IMR-90 (cell line): ENCODE measurements at regions not wholly inside any gene's neighbourhood (a gene's known extent, or its start where the extent isn't known, plus 50 kb on each side); places are given as distances from the start of the nearest gene placed in this dataset.

ENCODE experiments used
- ATAC-seq: fragments of 200-7000 bp; cut with Tn5 transposase; 2 replicates; pipeline ENCODE4 v1.9.1; 2020; ENCODE audit warnings: low read depth, mild to moderate bottlenecking, moderate library complexity
- BruUV-seq: library from RNA; stranded (reverse); fragments of 400-500 nt; replicated peaks from 2 replicates; lab custom pipeline; 2021; lab: Mats Ljungman, UMichigan
- CTCF ChIA-PET: fragments of 300-600 bp; formaldehyde crosslinking; extraction: SDS; loops from one replicate; lab custom pipeline; 2021; ENCODE audit warnings: antibody characterized with exemption; lab: Yijun Ruan, JAX
- POLR2A ChIA-PET: fragments of 300-600 bp; sonication (Branson Sonifier 250); formaldehyde crosslinking; loops from one replicate; lab custom pipeline; 2022; ENCODE audit warnings: antibody characterized with exemption; ENCODE audit not compliant: unreplicated experiment; lab: Charles Lee
- DNase-seq: peaks from one replicate; pipeline ENCODE4 v3.0.0; 2013
- H2AFZ ChIP-seq: replicated peaks from 2 replicates; pipeline ENCODE3; 2013; ENCODE audit warnings: low read length, mild to moderate bottlenecking; ENCODE audit not compliant: poor library complexity
- H2AK5ac ChIP-seq: 2 replicates; pipeline ENCODE4 v1.6.1; 2013; ENCODE audit warnings: low read depth, low read length, inconsistent platforms
- H2AK9ac ChIP-seq: replicated peaks from 2 replicates; pipeline ENCODE3; 2013; ENCODE audit warnings: mild to moderate bottlenecking, low read depth, low read length, moderate library complexity; ENCODE audit not compliant: poor library complexity
- H2BK120ac ChIP-seq: 2 replicates; pipeline ENCODE4 v1.6.1; 2013; ENCODE audit warnings: low read depth, low read length, inconsistent platforms
- H2BK15ac ChIP-seq: 3 replicates; pipeline ENCODE4 v1.6.1; 2013; ENCODE audit warnings: low read depth, low read length, inconsistent platforms
- H2BK20ac ChIP-seq: 2 replicates; pipeline ENCODE4 v1.6.1; 2013; ENCODE audit warnings: low read depth, mild to moderate bottlenecking, inconsistent platforms, low read length, moderate library complexity
- H2BK5ac ChIP-seq: 2 replicates; pipeline ENCODE4 v1.6.1; 2013; ENCODE audit warnings: mild to moderate bottlenecking, low read depth, low read length, inconsistent platforms; ENCODE audit not compliant: poor library complexity, severe bottlenecking
- H3K14ac ChIP-seq: replicated peaks from 2 replicates; pipeline ENCODE4 v1.6.1; 2013; ENCODE audit warnings: low read depth, low read length, inconsistent platforms
- H3K18ac ChIP-seq: 2 replicates; pipeline ENCODE4 v1.6.1; 2013; ENCODE audit warnings: low read depth, low read length, control low read depth
- H3K23ac ChIP-seq: 2 replicates; pipeline ENCODE4 v1.6.1; 2013; ENCODE audit warnings: low read depth, low read length, inconsistent platforms
- H3K27ac ChIP-seq: 2 replicates; pipeline ENCODE4 v1.5.1; 2013; ENCODE audit warnings: mild to moderate bottlenecking, control low read depth, low read length; ENCODE audit not compliant: insufficient read depth
- H3K27me3 ChIP-seq: 2 replicates; pipeline ENCODE4 v1.6.1; 2013; ENCODE audit warnings: low read length; ENCODE audit not compliant: control insufficient read depth, insufficient read depth
- H3K36me3 ChIP-seq: 2 replicates; pipeline ENCODE4 v1.6.1; 2013; ENCODE audit warnings: low read length, mixed read lengths; ENCODE audit not compliant: control insufficient read depth, insufficient read depth
- H3K4ac ChIP-seq: 2 replicates; pipeline ENCODE4 v1.6.1; 2013; ENCODE audit warnings: low read depth, low read length, inconsistent platforms
- H3K4me1 ChIP-seq: 2 replicates; pipeline ENCODE4 v1.6.1; 2013; ENCODE audit warnings: low read length, mixed read lengths; ENCODE audit not compliant: control insufficient read depth, insufficient read depth
- H3K4me2 ChIP-seq: 2 replicates; pipeline ENCODE4 v1.6.1; 2013; ENCODE audit warnings: low read depth, mild to moderate bottlenecking, control low read depth, low read length, moderate library complexity
- H3K4me3 ChIP-seq: 2 replicates; pipeline ENCODE4 v1.5.1; 2013; ENCODE audit warnings: low read depth, mild to moderate bottlenecking, control low read depth, low read length, moderate library complexity; ENCODE audit not compliant: insufficient read depth
- H3K56ac ChIP-seq: 2 replicates; pipeline ENCODE4 v1.6.1; 2013; ENCODE audit warnings: low read length, inconsistent platforms; ENCODE audit not compliant: insufficient read depth; ENCODE audit errors: extremely low read depth
- H3K79me1 ChIP-seq, 2 experiments: 2 replicates each; pipeline ENCODE4 v1.6.1; 2013; ENCODE audit warnings: low read length in 2 of 2, inconsistent platforms in 1 of 2, low read depth in 1 of 2
- H3K9ac ChIP-seq: 2 replicates; pipeline ENCODE4 v1.6.1; 2013; ENCODE audit warnings: low read depth, low read length, control low read depth
- H3K9me1 ChIP-seq: 2 replicates; pipeline ENCODE4 v1.6.1; 2013; ENCODE audit warnings: low read length, inconsistent platforms; ENCODE audit not compliant: insufficient read depth
- H3K9me3 ChIP-seq: 2 replicates; pipeline ENCODE4 v1.6.1; 2013; ENCODE audit warnings: low read length; ENCODE audit not compliant: control insufficient read depth, insufficient read depth
- H4K20me1 ChIP-seq: 2 replicates; pipeline ENCODE4 v1.6.1; 2013; ENCODE audit warnings: low read length, inconsistent platforms; ENCODE audit not compliant: insufficient read depth
- H4K5ac ChIP-seq: 2 replicates; pipeline ENCODE4 v1.6.1; 2013; ENCODE audit warnings: mild to moderate bottlenecking, low read depth, low read length, control low read depth
- H4K8ac ChIP-seq, 2 experiments: 2 replicates each; pipeline ENCODE4 v1.6.1; 2013; ENCODE audit warnings: low read depth in 2 of 2, low read length in 2 of 2, control low read depth in 1 of 2, inconsistent platforms in 1 of 2
- H4K91ac ChIP-seq: 2 replicates; pipeline ENCODE4 v1.6.1; 2013; ENCODE audit warnings: low read depth, low read length, inconsistent platforms; ENCODE audit not compliant: insufficient read depth
- CHD1 ChIP-seq: IDR thresholded peaks from 2 replicates; pipeline ENCODE4 v1.6.1; 2012; ENCODE audit warnings: low read depth, low read length, improper control_type of control experiment
- FOS ChIP-seq: fragments of 150-350 bp; IDR thresholded peaks from 2 replicates; pipeline ENCODE4 v1.6.1; 2016; ENCODE audit warnings: low read depth, low read length
- MXI1 ChIP-seq: IDR thresholded peaks from 2 replicates; pipeline ENCODE4 v1.6.1; 2012; ENCODE audit warnings: low read depth, mild to moderate bottlenecking, low read length, moderate library complexity, borderline replicate concordance
- NFE2L2 ChIP-seq: fragments of 150-350 bp; IDR thresholded peaks from 2 replicates; pipeline ENCODE4 v1.6.1; 2016; ENCODE audit warnings: low read depth, mild to moderate bottlenecking, low read length
- RCOR1 ChIP-seq: IDR thresholded peaks from 2 replicates; pipeline ENCODE4 v1.6.1; 2012; ENCODE audit warnings: mild to moderate bottlenecking, low read length, improper control_type of control experiment; ENCODE audit not compliant: insufficient replicate concordance
- RFX5 ChIP-seq: IDR thresholded peaks from 2 replicates; pipeline ENCODE4 v1.8.0; 2012; ENCODE audit warnings: low read depth, mild to moderate bottlenecking, low read length, moderate library complexity
- SMC3 ChIP-seq: fragments of 150-350 bp; IDR thresholded peaks from 2 replicates; pipeline ENCODE4 v1.6.1; 2016; ENCODE audit warnings: low read depth, mild to moderate bottlenecking, antibody characterized with exemption, low read length, moderate library complexity
- WGBS, 2 experiments: methylation state at CpG; one replicate each; pipeline versions ENCODE4 v1.1.5 to v1.1.7; 2013; ENCODE audit warnings: missing lambda C conversion rate in 2 of 2; ENCODE audit not compliant: insufficient read length in 1 of 2; ENCODE audit errors: extremely low coverage in 2 of 2; 5-methylcytosine and 5-hydroxymethylcytosine counted together
- dilution Hi-C: fragments of 300-500 bp; cut with HindIII; formaldehyde crosslinking; loops from one replicate; pipeline ENCODE4 v1.14.3; 2018; ENCODE audit warnings: low sequenced_read_pairs; ENCODE audit not compliant: unreplicated experiment
- in situ Hi-C: fragments of 300-500 bp; cut with MboI; formaldehyde crosslinking; loops from 3 replicates; pipeline ENCODE4 v1.14.3; 2019; ENCODE audit warnings: low sequenced_read_pairs, inconsistent platforms, mixed read lengths
- intact Hi-C: fragments of 100-400 bp; cut with micrococcal nuclease; formaldehyde crosslinking; loops from 2 replicates; pipeline ENCODE4 v1.10.0; 2022
- TF ChIP-seq, protein P1 (sequence below): fragments of 150-350 bp; IDR thresholded peaks from 2 replicates; pipeline ENCODE4 v1.6.1; 2016; ENCODE audit warnings: low read depth, mild to moderate bottlenecking, low read length, moderate library complexity, borderline replicate concordance

DNA sequence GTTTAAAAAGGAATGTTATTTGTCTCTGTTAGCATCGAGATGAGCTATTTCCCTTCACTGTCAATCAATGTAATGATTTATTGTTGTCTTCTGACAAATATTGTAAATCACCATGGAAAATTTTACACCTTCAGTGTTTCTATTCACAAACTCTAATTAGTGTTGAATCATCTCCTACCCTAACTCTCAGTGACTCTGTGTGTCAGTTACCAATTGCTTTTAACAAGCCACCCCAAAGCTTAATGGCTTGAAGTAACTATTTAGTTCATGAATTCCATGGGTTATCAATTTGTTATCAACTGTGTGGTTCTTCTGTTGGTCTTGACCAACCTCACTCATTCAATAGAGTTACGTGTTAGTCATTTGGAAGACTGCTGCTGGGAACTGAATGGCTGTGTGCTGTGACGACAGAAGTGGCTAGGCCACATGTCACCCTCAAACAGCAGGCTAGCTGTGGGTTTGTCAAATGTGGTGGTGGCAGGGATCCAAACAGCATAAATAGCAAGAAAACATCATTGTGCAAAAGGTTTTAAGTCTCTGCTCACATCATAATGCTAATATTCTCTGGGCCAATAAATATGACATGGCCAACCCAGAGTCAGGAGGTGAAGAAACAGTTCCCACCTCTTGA, 910.8 kb upstream of the CDH2 start:
- Histone ChIP-seq H3K9me1 (no peaks in the 10 kb centered on the region), H3K4me3 (no peak overlapping the region), H2BK5ac (no peak overlapping the region), H3K36me3 (no peaks in the 10 kb centered on the region), H2BK20ac (no peak overlapping the region), H2AK5ac (no peak overlapping the region), H3K18ac (no peak overlapping the region), H2BK120ac (no peak overlapping the region), H3K23ac (no peak overlapping the region), H4K20me1 (no peaks in the 10 kb centered on the region), H4K5ac (no peak overlapping the region), H3K27me3 (no peaks in the 10 kb centered on the region), H3K79me1 (no peaks in the 10 kb centered on the region), H3K4ac (no peak overlapping the region), H3K9ac (no peak overlapping the region), H4K8ac (no peak overlapping the region), H4K91ac (no peak overlapping the region), H3K4me2 (no peak overlapping the region), H2AK9ac (no peak overlapping the region), H2BK15ac (no peak overlapping the region), H3K56ac (no peak overlapping the region), H3K4me1 (0 out of 2 replicates have a peak, but pooled peaks cover 1% of the 10 kb centered on the region), H3K9me3 (no peaks in the 10 kb centered on the region), H3K27ac (no peak overlapping the region), H2AFZ (no peak overlapping the region), H3K14ac (no peak overlapping the region)
- ATAC-seq (no peak), DNase-seq (no peak)
- ChIA-PET POLR2A (no interaction called here), CTCF (interaction anchor here (0.5 kb wide), 1 partner anchor 533 kb away, joined by 3 read pairs; no protein-coding TSS in a partner anchor)
- WGBS, 2 experiments = no CpG with 5 or more reads among the region's 3 CpGs
- intact Hi-C loops = no loop called here
- BruUV-seq = no TSS peak
- dilution Hi-C loops = no loop called here
- in situ Hi-C loops = no loop called here
- TF ChIP-seq CHD1 = no peak
- TF ChIP-seq MXI1 = no peak
- no peak for TF ChIP-seq SMC3
- no peak for TF ChIP-seq NFE2L2
- TF ChIP-seq RFX5 = no peak
- TF ChIP-seq RCOR1 = no peak
- TF ChIP-seq, protein P1, sequence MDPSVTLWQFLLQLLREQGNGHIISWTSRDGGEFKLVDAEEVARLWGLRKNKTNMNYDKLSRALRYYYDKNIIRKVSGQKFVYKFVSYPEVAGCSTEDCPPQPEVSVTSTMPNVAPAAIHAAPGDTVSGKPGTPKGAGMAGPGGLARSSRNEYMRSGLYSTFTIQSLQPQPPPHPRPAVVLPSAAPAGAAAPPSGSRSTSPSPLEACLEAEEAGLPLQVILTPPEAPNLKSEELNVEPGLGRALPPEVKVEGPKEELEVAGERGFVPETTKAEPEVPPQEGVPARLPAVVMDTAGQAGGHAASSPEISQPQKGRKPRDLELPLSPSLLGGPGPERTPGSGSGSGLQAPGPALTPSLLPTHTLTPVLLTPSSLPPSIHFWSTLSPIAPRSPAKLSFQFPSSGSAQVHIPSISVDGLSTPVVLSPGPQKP = no peak
- TF ChIP-seq FOS = no peak
